ENCODE measurements at regions not wholly inside any gene's neighbourhood (a gene's known extent, or its start where the extent isn't known, plus 50 kb on each side); places are given as distances from the start of the nearest gene placed in this dataset.
"Not testable (repeated sequence)": the region's sequence is repeated elsewhere in the genome, so short reads cannot be mapped to it uniquely, and the experiment has no call there.

DNA sequence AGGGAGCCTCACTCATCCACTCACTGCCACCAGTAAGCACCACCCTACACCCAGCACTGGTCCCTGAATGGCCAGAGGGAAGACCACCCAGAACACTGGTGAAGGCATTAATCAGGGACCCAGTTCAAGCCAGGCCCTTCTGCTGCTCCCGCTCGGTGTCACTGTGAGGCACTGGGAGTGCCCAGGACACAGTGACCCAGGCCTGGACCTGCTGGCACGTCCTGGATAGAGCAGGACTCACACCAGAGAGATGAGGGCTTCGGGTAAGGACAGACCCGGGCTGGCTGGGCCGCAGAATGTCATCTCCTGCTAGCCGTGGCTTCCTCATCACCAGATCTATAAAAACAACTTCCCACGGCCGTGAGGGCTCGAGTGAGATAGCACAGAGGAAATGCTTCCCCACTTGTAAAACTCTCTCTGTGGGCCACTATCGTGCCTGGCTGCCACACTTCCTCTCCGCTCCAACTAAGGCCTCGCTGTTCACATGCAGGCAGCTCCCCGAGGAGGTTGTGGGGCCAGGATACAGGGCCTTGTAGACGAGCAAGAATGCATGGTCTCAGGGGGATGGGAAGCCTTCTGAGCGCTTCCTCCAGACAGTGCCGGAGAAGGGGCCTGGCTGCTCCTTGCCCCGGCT lies 158.1 kb downstream of the NPIPB11 start:
- not testable (repeated sequence) for TF ChIP-seq CTCF, POLR2A (IDR thresholded peaks at IDR 0.05)

Measured in tibial nerve (tissue), 3 donors.